ENCODE measurements at regions not wholly inside any gene's neighbourhood (a gene's known extent, or its start where the extent isn't known, plus 50 kb on each side); places are given as distances from the start of the nearest gene placed in this dataset.

DNA sequence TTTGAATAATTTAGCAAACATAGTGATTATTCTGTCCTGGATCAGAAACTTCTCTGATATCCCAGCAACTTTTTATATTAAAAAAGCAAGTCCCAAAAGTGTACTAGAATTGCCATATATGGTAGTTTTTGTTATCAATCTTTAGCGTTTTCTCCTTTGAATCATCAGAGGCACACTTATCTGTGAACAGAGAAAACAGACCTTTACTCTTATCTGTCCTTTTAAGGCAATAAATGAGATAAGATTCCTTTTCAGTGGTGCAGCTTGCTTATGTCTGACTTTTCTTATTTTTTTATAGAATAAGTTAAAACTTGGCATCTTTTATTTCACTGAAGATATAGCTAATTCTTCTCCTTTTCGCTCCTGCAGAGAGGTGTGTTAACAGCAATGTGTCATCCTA lies 458.1 kb upstream of the PCDH10 start:
- no peaks in the 10 kb centered on the region for H3F3A ChIP-seq (ENCODE audit: insufficient read depth, low read length, poor library complexity, severe bottlenecking)
- H3K4me2 ChIP-seq (ENCODE audit: low read length): no peak overlapping the region
- no peaks in the 10 kb centered on the region for H3K9me3 ChIP-seq (ENCODE audit: low read length)
- no peak overlapping the region for H2AFZ ChIP-seq (ENCODE audit: low read depth, low read length)
- H4K20me1 ChIP-seq (ENCODE audit: insufficient read depth): no peaks in the 10 kb centered on the region
- no peak overlapping the region for H3K27ac ChIP-seq (ENCODE audit: low read length)
- H3K9ac ChIP-seq (ENCODE audit: low read length): no peak overlapping the region
- no peak overlapping the region for H3K4me3 ChIP-seq (ENCODE audit: low read length)
- H3K9me2 ChIP-seq (ENCODE audit: insufficient read depth, low read length): no peaks in the 10 kb centered on the region
- no peaks in the 10 kb centered on the region for H3K27me3 ChIP-seq (ENCODE audit: insufficient read depth, low read depth, low read length)
- H3K36me3 ChIP-seq (ENCODE audit: insufficient read depth, low read length): no peaks in the 10 kb centered on the region
- TF ChIP-seq, protein P1, sequence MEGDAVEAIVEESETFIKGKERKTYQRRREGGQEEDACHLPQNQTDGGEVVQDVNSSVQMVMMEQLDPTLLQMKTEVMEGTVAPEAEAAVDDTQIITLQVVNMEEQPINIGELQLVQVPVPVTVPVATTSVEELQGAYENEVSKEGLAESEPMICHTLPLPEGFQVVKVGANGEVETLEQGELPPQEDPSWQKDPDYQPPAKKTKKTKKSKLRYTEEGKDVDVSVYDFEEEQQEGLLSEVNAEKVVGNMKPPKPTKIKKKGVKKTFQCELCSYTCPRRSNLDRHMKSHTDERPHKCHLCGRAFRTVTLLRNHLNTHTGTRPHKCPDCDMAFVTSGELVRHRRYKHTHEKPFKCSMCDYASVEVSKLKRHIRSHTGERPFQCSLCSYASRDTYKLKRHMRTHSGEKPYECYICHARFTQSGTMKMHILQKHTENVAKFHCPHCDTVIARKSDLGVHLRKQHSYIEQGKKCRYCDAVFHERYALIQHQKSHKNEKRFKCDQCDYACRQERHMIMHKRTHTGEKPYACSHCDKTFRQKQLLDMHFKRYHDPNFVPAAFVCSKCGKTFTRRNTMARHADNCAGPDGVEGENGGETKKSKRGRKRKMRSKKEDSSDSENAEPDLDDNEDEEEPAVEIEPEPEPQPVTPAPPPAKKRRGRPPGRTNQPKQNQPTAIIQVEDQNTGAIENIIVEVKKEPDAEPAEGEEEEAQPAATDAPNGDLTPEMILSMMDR (IDR thresholded peaks at IDR 0.05; ENCODE audit: poor library complexity, severe bottlenecking): no peak
- no peak for TF ChIP-seq SMC3 (conservative IDR thresholded peaks at IDR 0.05; ENCODE audit: poor library complexity)
- TF ChIP-seq EZH2 (IDR thresholded peaks at IDR 0.05; ENCODE audit: borderline replicate concordance, insufficient read depth, low read length, poor library complexity, severe bottlenecking): no peak
- TF ChIP-seq EP300 (conservative IDR thresholded peaks at IDR 0.05; ENCODE audit: poor library complexity, severe bottlenecking): no peak
- no peak for TF ChIP-seq RAD21 (conservative IDR thresholded peaks at IDR 0.05)
- TF ChIP-seq MXI1 (conservative IDR thresholded peaks at IDR 0.05; ENCODE audit: poor library complexity, severe bottlenecking): no peak
- TF ChIP-seq TAF1 (IDR thresholded peaks at IDR 0.05; ENCODE audit: low read depth): no peak
- H3K79me2 ChIP-seq (replicated peaks; ENCODE audit: insufficient read depth, low read length): no peaks in the 10 kb centered on the region

DNA sequence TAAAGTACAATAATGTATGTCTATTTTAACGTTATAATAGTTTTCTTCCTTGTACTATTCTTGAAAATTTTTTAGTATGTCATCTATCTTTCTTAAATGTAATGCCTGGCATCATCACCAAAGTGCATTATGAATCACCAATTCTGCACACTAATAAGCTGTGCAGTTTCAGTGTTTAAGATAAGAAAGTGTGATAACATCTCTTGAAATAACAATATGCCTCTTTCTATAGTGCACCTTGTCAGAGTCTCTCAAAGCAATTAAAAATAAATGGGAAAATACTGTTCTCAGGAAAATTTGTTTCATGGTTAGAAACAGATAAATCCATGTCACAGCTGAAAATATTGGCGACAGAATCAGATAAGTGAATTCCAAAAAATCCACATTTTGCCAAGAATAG lies 457.4 kb upstream of the PCDH10 start:
- H3K27ac ChIP-seq (ENCODE audit: low read length): no peak overlapping the region
- no peaks in the 10 kb centered on the region for H3K9me2 ChIP-seq (ENCODE audit: insufficient read depth, low read length)
- no peaks in the 10 kb centered on the region for H4K20me1 ChIP-seq (ENCODE audit: insufficient read depth)
- no peak for TF ChIP-seq SMC3 (conservative IDR thresholded peaks at IDR 0.05; ENCODE audit: poor library complexity)
- TF ChIP-seq MXI1 (conservative IDR thresholded peaks at IDR 0.05; ENCODE audit: poor library complexity, severe bottlenecking): no peak
- TF ChIP-seq, protein P2, sequence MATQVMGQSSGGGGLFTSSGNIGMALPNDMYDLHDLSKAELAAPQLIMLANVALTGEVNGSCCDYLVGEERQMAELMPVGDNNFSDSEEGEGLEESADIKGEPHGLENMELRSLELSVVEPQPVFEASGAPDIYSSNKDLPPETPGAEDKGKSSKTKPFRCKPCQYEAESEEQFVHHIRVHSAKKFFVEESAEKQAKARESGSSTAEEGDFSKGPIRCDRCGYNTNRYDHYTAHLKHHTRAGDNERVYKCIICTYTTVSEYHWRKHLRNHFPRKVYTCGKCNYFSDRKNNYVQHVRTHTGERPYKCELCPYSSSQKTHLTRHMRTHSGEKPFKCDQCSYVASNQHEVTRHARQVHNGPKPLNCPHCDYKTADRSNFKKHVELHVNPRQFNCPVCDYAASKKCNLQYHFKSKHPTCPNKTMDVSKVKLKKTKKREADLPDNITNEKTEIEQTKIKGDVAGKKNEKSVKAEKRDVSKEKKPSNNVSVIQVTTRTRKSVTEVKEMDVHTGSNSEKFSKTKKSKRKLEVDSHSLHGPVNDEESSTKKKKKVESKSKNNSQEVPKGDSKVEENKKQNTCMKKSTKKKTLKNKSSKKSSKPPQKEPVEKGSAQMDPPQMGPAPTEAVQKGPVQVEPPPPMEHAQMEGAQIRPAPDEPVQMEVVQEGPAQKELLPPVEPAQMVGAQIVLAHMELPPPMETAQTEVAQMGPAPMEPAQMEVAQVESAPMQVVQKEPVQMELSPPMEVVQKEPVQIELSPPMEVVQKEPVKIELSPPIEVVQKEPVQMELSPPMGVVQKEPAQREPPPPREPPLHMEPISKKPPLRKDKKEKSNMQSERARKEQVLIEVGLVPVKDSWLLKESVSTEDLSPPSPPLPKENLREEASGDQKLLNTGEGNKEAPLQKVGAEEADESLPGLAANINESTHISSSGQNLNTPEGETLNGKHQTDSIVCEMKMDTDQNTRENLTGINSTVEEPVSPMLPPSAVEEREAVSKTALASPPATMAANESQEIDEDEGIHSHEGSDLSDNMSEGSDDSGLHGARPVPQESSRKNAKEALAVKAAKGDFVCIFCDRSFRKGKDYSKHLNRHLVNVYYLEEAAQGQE (IDR thresholded peaks at IDR 0.05; ENCODE audit: borderline replicate concordance): no peak
- TF ChIP-seq EP300 (conservative IDR thresholded peaks at IDR 0.05; ENCODE audit: poor library complexity, severe bottlenecking): no peak
- no peak for TF ChIP-seq POLR2AphosphoS5 (IDR thresholded peaks at IDR 0.05)
- no peak for TF ChIP-seq EZH2 (IDR thresholded peaks at IDR 0.05; ENCODE audit: borderline replicate concordance, insufficient read depth, low read length, poor library complexity, severe bottlenecking)
- no peak for TF ChIP-seq TAF1 (IDR thresholded peaks at IDR 0.05; ENCODE audit: low read depth)
- no peak for TF ChIP-seq RAD21 (conservative IDR thresholded peaks at IDR 0.05)
- TF ChIP-seq, protein P1 (IDR thresholded peaks at IDR 0.05; ENCODE audit: poor library complexity, severe bottlenecking): no peak
- H3F3A ChIP-seq (ENCODE audit: insufficient read depth, low read length, poor library complexity, severe bottlenecking): no peaks in the 10 kb centered on the region
- no peaks in the 10 kb centered on the region for H3K9me3 ChIP-seq (ENCODE audit: low read length)
- no peaks in the 10 kb centered on the region for H3K79me2 ChIP-seq (replicated peaks; ENCODE audit: insufficient read depth, low read length)
- H3K4me3 ChIP-seq (ENCODE audit: low read length): no peak overlapping the region
- H3K36me3 ChIP-seq (ENCODE audit: insufficient read depth, low read length): no peaks in the 10 kb centered on the region
- H3K9ac ChIP-seq (ENCODE audit: low read length): no peak overlapping the region
- H3K27me3 ChIP-seq (ENCODE audit: insufficient read depth, low read depth, low read length): no peaks in the 10 kb centered on the region
- H3K4me2 ChIP-seq (ENCODE audit: low read length): no peak overlapping the region
- H2AFZ ChIP-seq (ENCODE audit: low read depth, low read length): no peak overlapping the region
